ENCODE measurements at regions not wholly inside any gene's neighbourhood (a gene's known extent, or its start where the extent isn't known, plus 50 kb on each side); places are given as distances from the start of the nearest gene placed in this dataset.

DNA sequence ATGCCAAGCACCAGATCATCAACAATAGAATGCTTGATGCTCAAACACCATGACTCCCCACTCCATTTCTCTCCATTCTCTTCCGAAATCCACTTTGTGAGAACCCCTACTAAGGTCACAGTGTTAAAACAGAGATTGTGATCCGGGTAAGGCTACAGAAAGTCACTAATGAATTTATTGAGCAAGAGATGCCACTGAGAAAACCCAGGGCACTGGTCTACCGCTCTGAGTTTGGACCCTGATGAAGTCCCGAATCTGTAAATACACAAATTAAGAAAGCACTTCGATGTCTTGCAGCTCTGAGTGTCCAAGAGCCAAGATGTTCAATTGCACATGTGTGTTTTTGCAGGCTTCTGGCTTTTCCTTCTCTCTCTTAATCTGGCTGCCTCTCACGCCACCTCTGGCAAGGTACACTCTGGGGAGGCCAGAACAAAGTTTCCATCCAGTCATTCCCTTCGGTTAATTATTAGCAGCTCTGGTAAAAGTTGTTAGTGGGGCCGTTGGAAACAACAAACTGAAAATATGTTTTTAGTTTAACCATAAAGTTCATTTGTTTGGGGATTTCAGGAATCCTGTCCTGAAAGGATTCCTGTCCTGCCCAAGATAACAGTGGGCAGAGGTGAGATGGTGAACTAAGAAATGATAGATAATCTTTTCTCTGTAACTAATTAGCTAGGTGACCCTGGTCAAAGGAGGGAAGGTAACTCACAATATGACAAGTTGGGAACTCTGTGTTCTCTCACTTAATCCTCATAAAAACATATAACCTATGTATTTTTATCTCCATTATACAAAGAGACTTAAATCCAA, 75.4 kb downstream of the BTG1 start:
- TF ChIP-seq, protein P1, sequence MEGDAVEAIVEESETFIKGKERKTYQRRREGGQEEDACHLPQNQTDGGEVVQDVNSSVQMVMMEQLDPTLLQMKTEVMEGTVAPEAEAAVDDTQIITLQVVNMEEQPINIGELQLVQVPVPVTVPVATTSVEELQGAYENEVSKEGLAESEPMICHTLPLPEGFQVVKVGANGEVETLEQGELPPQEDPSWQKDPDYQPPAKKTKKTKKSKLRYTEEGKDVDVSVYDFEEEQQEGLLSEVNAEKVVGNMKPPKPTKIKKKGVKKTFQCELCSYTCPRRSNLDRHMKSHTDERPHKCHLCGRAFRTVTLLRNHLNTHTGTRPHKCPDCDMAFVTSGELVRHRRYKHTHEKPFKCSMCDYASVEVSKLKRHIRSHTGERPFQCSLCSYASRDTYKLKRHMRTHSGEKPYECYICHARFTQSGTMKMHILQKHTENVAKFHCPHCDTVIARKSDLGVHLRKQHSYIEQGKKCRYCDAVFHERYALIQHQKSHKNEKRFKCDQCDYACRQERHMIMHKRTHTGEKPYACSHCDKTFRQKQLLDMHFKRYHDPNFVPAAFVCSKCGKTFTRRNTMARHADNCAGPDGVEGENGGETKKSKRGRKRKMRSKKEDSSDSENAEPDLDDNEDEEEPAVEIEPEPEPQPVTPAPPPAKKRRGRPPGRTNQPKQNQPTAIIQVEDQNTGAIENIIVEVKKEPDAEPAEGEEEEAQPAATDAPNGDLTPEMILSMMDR (IDR thresholded peaks at IDR 0.05; ENCODE audit: extremely low read depth, missing control alignments), result no peak
- DNase-seq (ENCODE audit: low spot score), result no peak

DNA sequence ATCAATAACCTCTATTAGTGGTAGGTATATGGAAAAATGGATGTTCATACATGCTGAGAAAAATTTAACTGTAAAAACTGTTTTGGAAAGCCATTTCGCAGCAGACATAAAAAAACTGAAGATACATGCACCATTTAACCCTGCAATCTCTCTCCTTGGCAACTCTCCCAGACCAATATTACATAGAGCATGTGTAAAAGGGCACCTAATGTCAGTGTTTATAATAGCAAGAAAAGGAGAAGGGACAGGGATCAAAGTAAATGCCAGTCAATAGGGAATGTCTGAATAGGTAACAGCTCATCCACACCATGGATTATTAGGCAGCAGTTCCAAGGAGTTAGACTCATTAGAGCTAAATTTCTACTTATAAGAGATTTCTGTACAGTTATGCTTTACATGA, 77.2 kb downstream of the BTG1 start:
- no peak for DNase-seq (ENCODE audit: low spot score)

DNA sequence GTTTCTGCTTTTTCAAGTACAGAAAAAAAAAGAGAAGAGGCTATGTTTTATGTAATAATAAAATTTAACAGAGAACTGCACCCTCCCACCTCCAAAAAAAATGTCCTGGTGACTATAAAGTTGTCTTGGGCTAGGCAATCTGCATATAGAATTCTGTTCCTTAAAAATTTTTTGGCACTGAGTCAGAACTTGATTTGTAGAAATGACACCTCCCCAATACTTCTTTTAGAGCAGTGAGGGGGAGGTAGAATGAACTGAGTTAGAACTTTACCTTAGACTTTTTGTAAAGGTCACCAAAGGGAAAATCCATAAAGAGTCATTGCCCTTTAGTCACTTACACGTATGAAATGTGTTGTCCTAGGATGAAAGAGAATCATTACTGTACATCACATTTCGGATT, 80.0 kb downstream of the BTG1 start:
- no peak for DNase-seq (ENCODE audit: low spot score)
- TF ChIP-seq, protein P1 (IDR thresholded peaks at IDR 0.05; ENCODE audit: extremely low read depth, missing control alignments), result no peak

More for the DNA sequence above, 77.2 kb downstream of the BTG1 start:
- TF ChIP-seq, protein P1 (IDR thresholded peaks at IDR 0.05; ENCODE audit: extremely low read depth, missing control alignments), result no peak

DNA sequence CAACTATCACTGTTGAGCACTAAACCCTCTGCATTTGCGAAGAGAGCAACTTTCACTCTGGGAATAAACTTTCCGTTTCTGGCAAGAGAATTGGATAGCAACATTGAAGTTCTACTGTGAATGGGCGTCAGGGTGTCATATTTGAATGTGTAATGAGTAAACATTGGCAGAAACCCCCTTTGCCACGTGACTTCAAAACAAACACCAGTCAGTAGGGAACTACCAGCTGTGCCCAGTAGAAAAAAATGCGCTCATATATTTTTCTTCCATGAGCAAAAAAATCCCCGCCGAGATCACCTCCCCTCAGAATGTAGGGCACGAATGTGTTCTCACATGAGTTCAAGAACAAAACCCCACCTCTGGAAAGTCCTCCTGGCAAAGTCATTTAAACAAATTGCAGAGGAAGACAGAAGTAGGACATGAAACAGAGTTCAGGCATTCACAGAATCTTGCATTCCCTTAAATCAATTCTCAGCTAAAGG, 80.6 kb downstream of the BTG1 start:
- TF ChIP-seq, protein P1 (IDR thresholded peaks at IDR 0.05; ENCODE audit: extremely low read depth, missing control alignments), result no peak
- peak; percentile 11 for DNase-seq (ENCODE audit: low spot score)

DNA sequence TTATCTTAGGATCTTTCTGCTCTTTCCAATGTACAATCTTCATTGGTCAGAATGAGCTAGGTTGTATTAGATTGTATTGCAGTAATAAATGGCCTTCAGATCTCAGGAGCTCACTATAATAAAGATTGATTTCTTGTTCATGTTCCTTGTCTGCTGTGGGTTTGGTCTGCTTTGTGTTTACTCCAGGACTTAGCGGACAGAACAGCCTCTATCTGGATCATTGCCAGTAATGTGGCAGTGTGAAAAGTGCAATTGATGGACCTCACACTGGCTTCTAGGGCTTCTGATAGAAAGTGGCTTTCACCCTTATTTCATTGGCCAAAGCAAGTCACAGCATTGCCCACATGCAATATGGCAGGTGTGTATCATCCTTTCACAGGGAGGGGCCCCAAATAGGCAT, 81.2 kb downstream of the BTG1 start:
- no peak for DNase-seq (ENCODE audit: low spot score)
- TF ChIP-seq, protein P1 (IDR thresholded peaks at IDR 0.05; ENCODE audit: extremely low read depth, missing control alignments), result no peak

DNA sequence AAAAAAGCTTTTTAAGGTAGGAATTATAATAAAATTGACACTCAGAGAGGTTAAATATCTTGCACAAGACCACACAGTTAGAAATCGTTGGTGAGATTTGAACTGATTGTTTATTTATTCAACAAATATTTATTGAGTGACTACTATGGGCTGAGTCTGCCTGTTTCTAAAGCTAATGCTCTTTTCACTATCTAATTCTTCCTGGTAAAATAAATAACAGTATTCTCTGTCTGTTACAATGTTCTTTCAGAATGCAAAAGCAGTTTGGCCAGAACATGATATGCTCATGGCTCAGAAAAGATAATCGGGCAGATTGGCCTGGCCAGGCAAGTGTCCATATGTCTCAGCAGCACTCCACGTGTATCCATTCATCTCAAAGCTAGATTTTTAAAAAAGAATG, 82.0 kb downstream of the BTG1 start:
- TF ChIP-seq, protein P1 (IDR thresholded peaks at IDR 0.05; ENCODE audit: extremely low read depth, missing control alignments), result no peak
- no peak for DNase-seq (ENCODE audit: low spot score)

DNA sequence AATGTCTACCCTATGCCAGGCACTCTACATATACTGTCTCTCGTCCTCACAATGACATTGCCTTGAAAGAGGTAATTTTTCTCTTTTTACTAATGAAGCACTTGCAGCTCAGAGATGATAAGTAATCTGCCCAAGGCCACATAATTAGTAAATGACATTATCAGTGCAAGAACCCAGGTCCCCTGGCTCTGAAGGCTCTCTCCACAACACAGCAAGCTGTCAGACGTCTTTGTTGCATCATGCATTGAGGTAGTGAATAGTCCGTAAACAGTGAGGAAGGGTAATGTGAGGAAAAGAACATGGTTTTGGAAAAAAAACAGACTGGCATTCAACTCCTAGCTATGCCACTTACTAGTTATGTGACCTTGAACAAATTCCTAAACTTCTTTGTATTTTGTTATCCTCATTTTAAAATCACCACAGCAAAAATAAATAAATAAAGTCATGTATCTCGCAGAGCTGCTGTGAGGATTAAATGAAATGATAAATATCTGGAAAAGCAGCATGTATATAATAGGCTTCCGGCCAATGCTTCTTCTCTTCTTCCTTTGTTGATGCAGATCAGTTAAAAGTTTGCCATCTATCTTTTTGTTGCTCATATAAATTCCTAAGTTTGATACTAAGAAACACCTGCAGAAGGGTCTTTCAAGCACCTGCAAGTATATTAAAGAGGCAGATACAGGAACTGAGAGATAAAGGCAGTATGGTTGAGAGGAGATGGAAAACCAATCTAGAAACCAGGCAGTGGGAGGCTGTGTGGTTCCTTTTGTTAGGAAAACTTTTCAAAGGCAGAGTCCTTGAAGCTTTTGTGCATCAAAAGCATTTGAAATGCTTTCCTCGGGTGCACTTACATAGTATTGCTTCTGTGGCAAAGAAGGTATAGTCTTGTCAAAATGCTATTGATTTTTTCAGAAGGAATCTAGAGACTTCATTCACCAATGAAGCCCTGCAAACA, 82.8 kb downstream of the BTG1 start:
- TF ChIP-seq, protein P1 (IDR thresholded peaks at IDR 0.05; ENCODE audit: extremely low read depth, missing control alignments), result no peak
- no peak for DNase-seq (ENCODE audit: low spot score)
